HG03095 (cell line): ENCODE measurements at regions not wholly inside any gene's neighbourhood (a gene's known extent, or its start where the extent isn't known, plus 50 kb on each side); places are given as distances from the start of the nearest gene placed in this dataset.

Source experiments
- ATAC-seq: cut with Tn5 transposase; IDR thresholded peaks from one replicate; pipeline ENCODE4 v1.9.1; 2021; ENCODE audit warnings: moderate library complexity; ENCODE audit not compliant: unreplicated experiment

DNA sequence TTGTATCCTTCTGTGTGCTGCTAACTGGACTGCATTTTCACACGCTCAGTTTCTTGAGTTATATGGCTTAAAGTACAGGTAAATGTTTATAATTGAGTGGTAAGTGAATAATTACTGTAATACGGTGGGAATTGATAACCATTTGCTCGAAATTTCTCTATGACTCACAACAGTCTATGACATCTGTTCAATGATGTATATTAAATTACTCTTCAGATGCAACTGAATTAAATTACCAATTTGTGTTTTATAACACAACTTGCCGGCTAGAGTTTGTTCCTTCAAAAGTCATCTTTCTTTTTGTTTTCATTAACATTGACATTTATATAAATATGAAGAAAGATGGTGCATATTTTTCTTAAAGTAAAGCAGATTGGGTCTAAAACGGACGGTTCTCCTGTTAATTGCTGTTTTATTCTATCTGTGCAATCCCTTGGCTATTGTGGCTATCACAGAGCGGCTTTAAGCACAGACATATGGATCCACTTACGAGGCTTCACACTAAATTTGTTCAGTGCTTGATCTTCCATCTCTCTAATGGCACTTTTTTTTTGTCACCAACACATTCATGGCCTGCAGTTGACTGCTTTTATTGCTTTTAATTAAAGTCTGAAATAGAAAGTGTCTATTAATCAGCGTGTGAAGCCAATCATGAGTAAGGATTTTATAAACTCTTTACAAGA lies 1291.6 kb upstream of the SLC10A2 start:
- no peak for ATAC-seq

DNA sequence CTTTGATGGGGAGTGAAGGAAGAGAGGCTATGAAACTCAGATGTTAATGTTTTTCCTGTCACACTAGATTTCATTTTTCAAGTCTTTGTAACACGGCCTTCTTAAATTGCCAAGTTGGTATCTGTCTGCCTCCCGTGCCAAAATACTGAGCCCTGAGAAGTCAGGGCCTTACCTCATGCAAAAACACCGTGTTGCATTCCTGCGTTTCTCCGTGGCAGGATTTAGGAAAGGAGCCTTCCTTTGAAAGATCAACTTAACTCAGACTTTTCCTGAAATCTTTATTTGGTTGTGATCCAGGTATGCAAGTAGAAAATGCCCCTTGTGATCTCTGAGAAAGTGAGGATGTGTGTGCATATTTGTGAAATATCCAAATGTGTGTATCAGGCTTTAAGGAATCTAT lies 1291.0 kb upstream of the SLC10A2 start:
- ATAC-seq: no peak

DNA sequence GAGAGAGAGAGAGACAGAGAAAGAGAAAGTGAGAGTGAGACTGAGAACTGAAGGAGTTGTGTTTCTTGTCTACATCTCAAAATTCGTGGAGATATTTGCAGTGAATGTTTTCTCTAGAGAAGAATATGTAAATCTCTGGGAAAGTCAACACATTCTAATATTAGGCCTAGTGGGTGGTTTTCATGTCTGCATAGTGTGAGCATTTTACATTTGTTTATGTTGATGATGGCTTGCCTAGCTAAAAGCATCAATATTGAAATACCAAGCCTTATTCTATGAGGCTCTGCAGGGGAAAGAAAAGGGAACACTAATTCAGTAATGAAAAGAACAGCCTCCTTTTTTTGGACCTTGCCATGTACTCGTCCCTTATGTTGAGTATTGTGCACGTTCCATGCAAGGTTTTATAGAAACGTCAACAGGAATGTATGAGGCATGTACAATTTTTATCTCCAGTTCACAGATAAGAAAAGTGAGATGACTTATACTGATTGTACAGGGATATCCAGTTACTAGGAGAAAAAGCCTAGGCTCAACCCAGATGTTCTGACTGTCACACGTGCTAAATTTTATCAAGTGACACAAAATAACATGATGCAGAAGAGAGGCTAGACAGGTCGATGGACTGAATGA lies 1288.9 kb upstream of the SLC10A2 start:
- ATAC-seq: no peak

- no peak for ATAC-seq
These were observed 1261.0 kb upstream of the SLC10A2 start for GRCh38 chr13:104327211-104327610.

GRCh38 chr13:104326523-104326922 lies 1260.3 kb upstream of the SLC10A2 start:
- ATAC-seq: no peak

DNA sequence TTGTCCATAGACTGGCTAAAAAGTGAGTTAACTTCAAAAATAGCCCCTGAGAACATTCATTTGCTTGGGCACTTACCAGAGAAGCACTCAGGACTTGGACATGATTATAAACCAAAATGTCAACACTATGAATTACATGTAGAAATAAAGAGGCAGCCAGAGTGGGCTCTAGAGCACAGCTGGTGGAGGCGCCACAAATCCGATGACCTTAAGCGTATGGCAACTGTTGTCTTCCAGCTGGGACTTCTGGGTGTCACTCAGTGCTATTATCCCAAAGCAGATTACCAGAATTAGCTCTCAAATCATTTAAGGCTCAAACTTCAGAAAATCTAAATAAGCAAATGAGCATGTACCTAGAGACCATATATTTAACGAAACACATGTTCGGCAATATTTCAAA lies 1255.5 kb upstream of the SLC10A2 start:
- no peak for ATAC-seq

DNA sequence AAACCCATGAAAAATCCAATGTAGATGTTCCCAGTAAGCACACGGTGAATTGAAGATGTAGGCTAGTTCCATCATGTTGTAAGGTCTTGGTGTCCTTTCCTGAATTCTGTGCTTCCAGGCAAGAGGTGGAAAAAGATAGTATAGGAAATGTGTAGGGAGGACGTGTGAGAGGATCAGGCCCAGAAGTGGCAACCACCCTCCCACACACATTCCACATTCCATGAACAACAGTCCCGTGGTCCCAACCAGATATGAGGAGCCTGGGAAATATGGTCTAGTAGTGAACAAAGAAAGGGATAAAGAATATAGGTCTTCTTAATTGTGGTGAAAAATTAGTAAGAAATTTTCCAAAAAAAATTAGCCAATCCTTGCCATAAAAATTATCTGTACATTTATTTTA lies 1254.2 kb upstream of the SLC10A2 start:
- no peak for ATAC-seq

GRCh38 chr13:104318121-104318520 lies 1251.9 kb upstream of the SLC10A2 start:
- ATAC-seq: no peak

GRCh38 chr13:104315606-104316005 lies 1249.4 kb upstream of the SLC10A2 start:
- no peak for ATAC-seq

DNA sequence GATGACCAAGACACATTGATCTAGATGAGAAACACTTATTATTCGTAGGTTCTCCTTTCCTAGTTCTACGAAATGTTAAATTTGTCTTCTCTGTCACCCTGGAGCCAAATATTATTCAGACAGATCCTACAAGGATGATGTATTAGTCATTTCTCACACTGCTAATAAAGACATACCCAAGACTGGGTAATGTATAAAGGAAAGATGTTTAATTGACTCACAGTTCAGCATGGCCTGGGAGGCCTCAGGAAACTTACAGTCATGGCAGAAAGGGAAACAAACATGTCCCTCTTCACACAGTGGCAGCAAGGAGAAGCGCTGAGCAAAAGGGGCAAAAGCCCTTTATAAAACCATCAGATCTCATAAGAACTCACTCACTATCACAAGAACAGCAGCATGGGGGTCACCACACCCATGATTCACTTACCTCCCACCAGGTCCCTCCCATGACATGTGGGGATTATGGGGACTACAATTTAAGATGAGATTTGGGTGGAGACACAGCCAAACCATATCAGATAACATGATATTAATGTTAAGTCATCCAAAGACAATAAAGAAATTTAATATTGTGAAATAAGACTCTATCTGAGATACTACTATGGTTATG lies 1248.8 kb upstream of the SLC10A2 start:
- no peak for ATAC-seq

DNA sequence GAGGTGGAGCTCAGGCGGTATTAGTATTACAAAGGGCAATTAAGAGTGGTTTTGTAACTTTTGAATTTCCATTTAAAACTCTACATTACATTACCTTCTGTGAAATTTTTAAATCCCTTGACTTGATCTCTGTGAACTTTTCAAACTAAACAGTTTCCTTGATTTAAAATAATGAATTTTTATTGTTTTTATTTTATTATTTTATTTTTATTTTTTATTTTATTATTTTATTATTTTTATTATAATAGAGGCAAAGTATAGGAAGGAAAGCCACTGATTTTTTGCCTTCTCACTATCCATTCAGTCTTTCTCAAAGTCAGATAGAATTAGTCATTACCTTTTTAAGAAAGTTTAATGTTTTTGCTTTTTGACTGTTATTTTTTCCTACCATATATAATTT lies 1248.1 kb upstream of the SLC10A2 start:
- no peak for ATAC-seq

GRCh38 chr13:104310861-104311260 lies 1244.6 kb upstream of the SLC10A2 start:
- ATAC-seq: no peak

GRCh38 chr13:104309431-104309830 lies 1243.2 kb upstream of the SLC10A2 start:
- no peak for ATAC-seq

- no peak for ATAC-seq
These were observed 1235.2 kb upstream of the SLC10A2 start for GRCh38 chr13:104301171-104301975.

DNA sequence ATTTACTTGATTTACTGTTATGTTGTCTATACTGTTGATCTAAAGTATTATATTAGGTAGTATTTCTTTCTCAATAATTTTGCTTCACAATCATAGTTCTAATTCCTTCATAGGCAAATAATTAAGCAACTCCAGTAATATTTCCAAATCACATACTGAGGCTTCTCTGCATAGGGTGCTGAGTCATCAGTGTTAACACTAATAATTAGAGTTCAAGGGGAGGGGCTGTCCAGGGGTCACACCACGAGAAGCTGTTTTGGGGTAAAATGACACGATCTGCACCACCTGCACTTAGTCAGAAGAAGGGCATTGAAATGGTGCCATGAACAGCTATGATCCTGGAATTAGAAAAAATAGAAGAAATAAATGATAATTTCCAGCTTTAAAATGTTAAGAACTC lies 1230.9 kb upstream of the SLC10A2 start:
- ATAC-seq: no peak

DNA sequence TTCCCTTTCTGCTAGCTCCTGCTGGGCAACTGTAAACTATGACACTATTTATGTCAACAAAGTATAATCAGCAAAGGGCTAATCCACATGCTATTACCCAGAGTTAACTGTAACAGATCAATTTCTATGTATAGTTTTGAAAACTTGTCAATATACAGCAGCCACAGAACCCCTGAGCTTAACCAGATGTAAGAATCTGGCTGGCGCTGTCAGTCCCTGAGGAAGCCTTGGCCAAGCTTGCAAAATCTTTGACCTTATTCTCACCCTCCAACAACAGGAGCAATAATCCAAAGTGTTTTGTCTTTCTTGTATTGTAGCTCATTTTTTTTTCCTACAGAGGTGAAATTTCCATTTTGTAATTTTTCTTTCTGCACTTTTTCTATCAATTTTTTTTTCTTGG lies 1230.1 kb upstream of the SLC10A2 start:
- no peak for ATAC-seq

GRCh38 chr13:104295537-104295936 lies 1229.3 kb upstream of the SLC10A2 start:
- ATAC-seq: no peak

GRCh38 chr13:104289400-104289799 lies 1223.2 kb upstream of the SLC10A2 start:
- no peak for ATAC-seq

GRCh38 chr13:104288496-104288895 lies 1222.3 kb upstream of the SLC10A2 start:
- ATAC-seq: no peak

DNA sequence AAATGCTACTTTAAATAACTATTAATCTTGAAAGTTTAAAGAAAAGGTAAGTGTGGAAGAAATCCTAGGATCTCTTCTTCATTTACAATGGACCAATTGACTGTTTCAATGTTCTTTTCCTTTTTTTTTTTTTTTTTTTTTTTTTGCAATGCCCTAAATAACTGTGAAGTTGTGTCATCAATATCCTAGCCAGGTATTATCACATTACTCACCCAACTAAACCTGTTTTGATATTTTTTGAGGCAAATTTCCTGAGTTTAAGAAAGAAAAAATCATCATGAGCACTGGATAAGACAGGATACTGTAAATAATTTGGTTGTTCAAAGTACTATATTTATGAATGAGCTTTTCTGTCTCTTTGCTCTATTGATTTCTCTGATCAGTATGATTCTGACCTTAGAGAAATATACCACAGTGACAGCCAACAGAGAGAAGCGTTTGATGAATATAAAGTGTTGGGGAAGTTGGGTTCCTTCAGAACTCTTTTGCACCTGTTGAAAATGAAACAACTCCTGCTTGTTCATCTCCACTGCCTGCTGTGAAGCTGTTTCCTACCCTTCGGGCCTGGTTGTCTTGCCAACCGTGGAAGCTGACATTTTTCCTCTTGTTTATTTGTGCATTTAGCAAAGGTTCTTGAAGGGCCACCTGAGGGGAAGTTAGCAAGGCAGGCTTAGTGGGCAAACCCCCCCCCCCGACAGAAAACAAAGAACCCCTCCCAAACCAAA lies 1220.5 kb upstream of the SLC10A2 start:
- ATAC-seq: no peak

- no peak for ATAC-seq
These were observed 1215.7 kb upstream of the SLC10A2 start for GRCh38 chr13:104281910-104282309.
